Glutamatergic neuron (in vitro differentiated cells): ENCODE measurements at regions not wholly inside any gene's neighbourhood (a gene's known extent, or its start where the extent isn't known, plus 50 kb on each side); places are given as distances from the start of the nearest gene placed in this dataset.

ENCODE experiments used
- DNase-seq: peaks from one replicate; pipeline ENCODE4 v3.0.0; 2022
- H3K27ac Mint-ChIP-seq: one replicate; pipeline ENCODE4 v1.8.0; 2020; ENCODE audit warnings: mild to moderate bottlenecking, mixed read lengths, inconsistent platforms; ENCODE audit not compliant: unreplicated experiment
- H3K27me3 Mint-ChIP-seq: one replicate; pipeline ENCODE4 v1.8.0; 2020; ENCODE audit warnings: mild to moderate bottlenecking, moderate library complexity, mixed read lengths, inconsistent platforms; ENCODE audit not compliant: unreplicated experiment
- H3K36me3 Mint-ChIP-seq: one replicate; pipeline ENCODE4 v1.8.0; 2020; ENCODE audit warnings: mild to moderate bottlenecking, mixed read lengths, inconsistent platforms; ENCODE audit not compliant: unreplicated experiment
- H3K4me1 Mint-ChIP-seq: one replicate; pipeline ENCODE4 v1.8.0; 2020; ENCODE audit warnings: mild to moderate bottlenecking, low read depth, mixed read lengths, inconsistent platforms; ENCODE audit not compliant: unreplicated experiment
- H3K4me3 Mint-ChIP-seq: one replicate; pipeline ENCODE4 v1.8.0; 2020; ENCODE audit warnings: mild to moderate bottlenecking, mixed read lengths, inconsistent platforms; ENCODE audit not compliant: unreplicated experiment
- H3K9me3 Mint-ChIP-seq: one replicate; pipeline ENCODE4 v1.8.0; 2020; ENCODE audit warnings: mild to moderate bottlenecking, moderate library complexity, mixed read lengths, inconsistent platforms; ENCODE audit not compliant: unreplicated experiment
- TF ChIP-seq, protein P1 (sequence below): fragments of 200-600 bp; sonication (generic); IDR thresholded peaks from one replicate; pipeline ENCODE4 v1.5.0; 2021; ENCODE audit not compliant: partially characterized antibody, unreplicated experiment

GRCh38 chr1:22330092-22330759, 121.4 kb upstream of the ZBTB40 start:
- H3K4me1 Mint-ChIP-seq = no peaks in the 10 kb centered on the region
- H3K27me3 Mint-ChIP-seq = peaks cover 9% of the 10 kb centered on the region
- TF ChIP-seq, protein P1, sequence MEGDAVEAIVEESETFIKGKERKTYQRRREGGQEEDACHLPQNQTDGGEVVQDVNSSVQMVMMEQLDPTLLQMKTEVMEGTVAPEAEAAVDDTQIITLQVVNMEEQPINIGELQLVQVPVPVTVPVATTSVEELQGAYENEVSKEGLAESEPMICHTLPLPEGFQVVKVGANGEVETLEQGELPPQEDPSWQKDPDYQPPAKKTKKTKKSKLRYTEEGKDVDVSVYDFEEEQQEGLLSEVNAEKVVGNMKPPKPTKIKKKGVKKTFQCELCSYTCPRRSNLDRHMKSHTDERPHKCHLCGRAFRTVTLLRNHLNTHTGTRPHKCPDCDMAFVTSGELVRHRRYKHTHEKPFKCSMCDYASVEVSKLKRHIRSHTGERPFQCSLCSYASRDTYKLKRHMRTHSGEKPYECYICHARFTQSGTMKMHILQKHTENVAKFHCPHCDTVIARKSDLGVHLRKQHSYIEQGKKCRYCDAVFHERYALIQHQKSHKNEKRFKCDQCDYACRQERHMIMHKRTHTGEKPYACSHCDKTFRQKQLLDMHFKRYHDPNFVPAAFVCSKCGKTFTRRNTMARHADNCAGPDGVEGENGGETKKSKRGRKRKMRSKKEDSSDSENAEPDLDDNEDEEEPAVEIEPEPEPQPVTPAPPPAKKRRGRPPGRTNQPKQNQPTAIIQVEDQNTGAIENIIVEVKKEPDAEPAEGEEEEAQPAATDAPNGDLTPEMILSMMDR = no peak
- no peak for DNase-seq
- no peaks in the 10 kb centered on the region for H3K9me3 Mint-ChIP-seq
- H3K36me3 Mint-ChIP-seq = peaks cover 9% of the 10 kb centered on the region
- H3K27ac Mint-ChIP-seq = no peak overlapping the region
- H3K4me3 Mint-ChIP-seq = no peak overlapping the region

DNA sequence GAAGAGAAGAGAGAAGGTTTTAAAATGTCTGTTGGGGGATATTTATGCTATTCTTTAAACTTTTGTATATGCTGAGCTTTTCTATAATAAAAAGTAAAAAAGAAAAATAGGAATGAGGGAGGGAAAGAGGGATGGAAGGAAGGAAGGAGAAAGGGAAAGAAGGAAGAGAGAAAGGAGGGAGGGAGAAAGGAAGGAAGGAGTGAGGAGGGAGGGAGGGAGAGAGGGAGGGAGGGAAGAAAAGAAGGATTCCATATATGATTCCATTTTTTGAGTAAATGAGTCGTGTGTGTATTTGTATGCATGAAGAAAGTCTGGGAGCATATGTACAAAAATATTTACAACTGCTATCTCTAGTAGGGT, 120.9 kb upstream of the ZBTB40 start:
- Mint-ChIP-seq H3K36me3 (peaks cover 9% of the 10 kb centered on the region), H3K27me3 (peaks cover 9% of the 10 kb centered on the region), H3K27ac (no peak overlapping the region), H3K4me1 (no peaks in the 10 kb centered on the region), H3K9me3 (no peaks in the 10 kb centered on the region), H3K4me3 (no peak overlapping the region)
- DNase-seq = no peak
- TF ChIP-seq, protein P1 = no peak

- DNase-seq = no peak
- no peak overlapping the region for H3K4me3 Mint-ChIP-seq
- no peak overlapping the region for H3K27ac Mint-ChIP-seq
- no peaks in the 10 kb centered on the region for H3K9me3 Mint-ChIP-seq
- H3K36me3 Mint-ChIP-seq = peaks cover 9% of the 10 kb centered on the region
- TF ChIP-seq, protein P1 = no peak
- H3K27me3 Mint-ChIP-seq = peaks cover 9% of the 10 kb centered on the region
- no peaks in the 10 kb centered on the region for H3K4me1 Mint-ChIP-seq
Observed at GRCh38 chr1:22331618-22332423, 119.8 kb upstream of the ZBTB40 start.

- peaks cover 9% of the 10 kb centered on the region for H3K36me3 Mint-ChIP-seq
- no peak for DNase-seq
- no peaks in the 10 kb centered on the region for H3K4me1 Mint-ChIP-seq
- H3K4me3 Mint-ChIP-seq = no peak overlapping the region
- TF ChIP-seq, protein P1 = no peak
- H3K27ac Mint-ChIP-seq = no peak overlapping the region
- H3K9me3 Mint-ChIP-seq = no peaks in the 10 kb centered on the region
- peaks cover 7% of the 10 kb centered on the region for H3K27me3 Mint-ChIP-seq
Observed at GRCh38 chr1:22332424-22332717, 119.3 kb upstream of the ZBTB40 start.

GRCh38 chr1:22332795-22333499, 118.7 kb upstream of the ZBTB40 start:
- no peak for DNase-seq
- no peaks in the 10 kb centered on the region for H3K9me3 Mint-ChIP-seq
- no peaks in the 10 kb centered on the region for H3K4me1 Mint-ChIP-seq
- H3K36me3 Mint-ChIP-seq = peaks cover 9% of the 10 kb centered on the region
- H3K27me3 Mint-ChIP-seq = peaks cover 7% of the 10 kb centered on the region
- H3K4me3 Mint-ChIP-seq = no peak overlapping the region
- no peak overlapping the region for H3K27ac Mint-ChIP-seq
- TF ChIP-seq, protein P1 = no peak
